ENCODE measurements at regions not wholly inside any gene's neighbourhood (a gene's known extent, or its start where the extent isn't known, plus 50 kb on each side); places are given as distances from the start of the nearest gene placed in this dataset.

GRCh38 chr19:28744014-28744413 is 468.9 kb downstream of the UQCRFS1 start:
- Histone ChIP-seq H3K4me1 (no peaks in the 10 kb centered on the region), H3K9me3 (no peaks in the 10 kb centered on the region), H3K36me3 (no peaks in the 10 kb centered on the region), H3K27ac (no peak overlapping the region), H3K4me3 (no peak overlapping the region), H3K27me3 (no peaks in the 10 kb centered on the region)
- intact Hi-C loops (cut with DNase I): loop anchor here (5.0 kb wide), 1 partner anchor 523 kb away; no protein-coding TSS in a partner anchor
- TF ChIP-seq POLR2AphosphoS5 (IDR thresholded peaks at IDR 0.05; ENCODE audit: insufficient read depth in 1 of 2, low read depth in 1 of 2) (no peak), CTCF (IDR thresholded peaks at IDR 0.05) (no peak), POLR2A (IDR thresholded peaks at IDR 0.05) (no peak)
- DNase-seq (ENCODE audit: extremely low spot score in 2 of 2): no peak

- TF ChIP-seq POLR2A (IDR thresholded peaks at IDR 0.05): no peak
- TF ChIP-seq CTCF (IDR thresholded peaks at IDR 0.05): peak in 2 of 3 experiments; percentile 41 to 45
- no peak for TF ChIP-seq POLR2AphosphoS5 (IDR thresholded peaks at IDR 0.05; ENCODE audit: insufficient read depth in 1 of 2, low read depth in 1 of 2)
- Histone ChIP-seq H3K36me3 (no peaks in the 10 kb centered on the region), H3K4me3 (peak overlapping the region in 1 of 2 donors; percentile 8), H3K4me1 (no peaks in the 10 kb centered on the region), H3K9me3 (no peaks in the 10 kb centered on the region), H3K27me3 (no peaks in the 10 kb centered on the region), H3K27ac (peak overlapping the region; percentile 63)
- intact Hi-C loops (cut with DNase I): no loop called here
- no peak for DNase-seq (ENCODE audit: extremely low spot score in 2 of 2)
These were observed 475.7 kb downstream of the UQCRFS1 start for GRCh38 chr19:28737021-28737895.

GRCh38 chr19:28736528-28736927 is 476.4 kb downstream of the UQCRFS1 start:
- Histone ChIP-seq H3K27ac (peak overlapping the region; percentile 63), H3K4me3 (peak overlapping the region in 1 of 2 donors; percentile 8), H3K36me3 (no peaks in the 10 kb centered on the region), H3K4me1 (no peaks in the 10 kb centered on the region), H3K27me3 (no peaks in the 10 kb centered on the region), H3K9me3 (no peaks in the 10 kb centered on the region)
- intact Hi-C loops (cut with DNase I): no loop called here
- DNase-seq (ENCODE audit: extremely low spot score in 2 of 2): no peak
- no peak for TF ChIP-seq POLR2AphosphoS5 (IDR thresholded peaks at IDR 0.05; ENCODE audit: insufficient read depth in 1 of 2, low read depth in 1 of 2)
- TF ChIP-seq CTCF (IDR thresholded peaks at IDR 0.05): no peak
- no peak for TF ChIP-seq POLR2A (IDR thresholded peaks at IDR 0.05)

- H3K27me3 ChIP-seq: peaks cover 8% of the 10 kb centered on the region
- TF ChIP-seq POLR2A (IDR thresholded peaks at IDR 0.05): no peak
- H3K4me1 ChIP-seq: peaks cover 8% of the 10 kb centered on the region
- DNase-seq (ENCODE audit: extremely low spot score in 2 of 2): no peak
- H3K27ac ChIP-seq: no peak overlapping the region
- H3K4me3 ChIP-seq: no peak overlapping the region
- no peaks in the 10 kb centered on the region for H3K36me3 ChIP-seq
- no peaks in the 10 kb centered on the region for H3K9me3 ChIP-seq
- intact Hi-C loops (cut with DNase I): loop anchor here (5.0 kb wide), 1 partner anchor 786 kb away; no protein-coding TSS in a partner anchor
These were observed 481.4 kb downstream of the UQCRFS1 start for GRCh38 chr19:28731577-28731976.

GRCh38 chr19:28730791-28731512 is 482.0 kb downstream of the UQCRFS1 start:
- intact Hi-C loops (cut with DNase I): loop anchor here (5.0 kb wide), 1 partner anchor 786 kb away; no protein-coding TSS in a partner anchor
- Histone ChIP-seq H3K27me3 (peaks cover 8% of the 10 kb centered on the region), H3K36me3 (no peaks in the 10 kb centered on the region), H3K4me1 (peaks cover 8% of the 10 kb centered on the region), H3K9me3 (no peaks in the 10 kb centered on the region), H3K4me3 (no peak overlapping the region), H3K27ac (no peak overlapping the region)
- TF ChIP-seq POLR2AphosphoS5 (IDR thresholded peaks at IDR 0.05; ENCODE audit: insufficient read depth in 1 of 2, low read depth in 1 of 2) (no peak), CTCF (IDR thresholded peaks at IDR 0.05) (no peak)
- no peak for DNase-seq (ENCODE audit: extremely low spot score in 2 of 2)

All from vagina (tissue), 2 donors.